ENCODE measurements at regions not wholly inside any gene's neighbourhood (a gene's known extent, or its start where the extent isn't known, plus 50 kb on each side); places are given as distances from the start of the nearest gene placed in this dataset.
"Not testable (repeated sequence)": the region's sequence is repeated elsewhere in the genome, so short reads cannot be mapped to it uniquely, and the experiment has no call there.

DNA sequence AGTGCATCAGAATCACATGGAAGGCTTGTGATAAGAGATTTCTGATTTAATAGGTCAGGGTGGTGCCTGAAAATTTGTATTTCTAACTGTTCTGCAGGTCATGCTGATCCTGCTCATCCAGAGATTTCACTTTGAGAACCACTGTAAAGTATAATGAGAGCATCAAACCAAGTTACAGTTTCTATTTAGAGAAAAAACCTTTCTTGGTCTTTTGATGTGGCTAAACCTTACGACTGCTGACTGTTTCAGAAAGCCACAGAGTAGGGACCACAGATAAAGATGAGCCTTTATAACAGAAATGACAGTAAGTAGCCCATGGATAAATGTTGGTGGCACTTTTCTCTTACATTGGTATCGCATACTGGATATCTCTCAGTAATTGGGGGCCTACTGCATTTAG lies 109.4 kb upstream of the FANCL start:
- DNase-seq, result no peak

DNA sequence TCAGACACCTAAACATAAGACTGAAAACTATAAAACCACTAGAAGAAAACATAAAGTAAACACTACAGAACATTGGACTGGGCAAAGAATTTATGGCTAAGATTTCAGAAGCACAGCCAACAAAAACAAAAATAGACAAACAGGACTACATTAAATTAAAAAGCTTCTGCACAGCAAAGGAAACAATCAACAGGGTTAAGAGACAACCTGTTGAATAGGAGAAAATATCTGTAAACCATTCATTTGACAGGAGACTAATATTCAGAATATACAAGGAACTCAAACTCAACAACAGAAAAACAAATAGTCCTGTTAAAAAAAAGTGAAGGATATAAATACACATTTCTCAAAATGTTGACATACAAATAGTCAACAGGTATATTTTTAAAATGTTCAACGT lies 106.7 kb upstream of the FANCL start:
- no peak for DNase-seq

DNA sequence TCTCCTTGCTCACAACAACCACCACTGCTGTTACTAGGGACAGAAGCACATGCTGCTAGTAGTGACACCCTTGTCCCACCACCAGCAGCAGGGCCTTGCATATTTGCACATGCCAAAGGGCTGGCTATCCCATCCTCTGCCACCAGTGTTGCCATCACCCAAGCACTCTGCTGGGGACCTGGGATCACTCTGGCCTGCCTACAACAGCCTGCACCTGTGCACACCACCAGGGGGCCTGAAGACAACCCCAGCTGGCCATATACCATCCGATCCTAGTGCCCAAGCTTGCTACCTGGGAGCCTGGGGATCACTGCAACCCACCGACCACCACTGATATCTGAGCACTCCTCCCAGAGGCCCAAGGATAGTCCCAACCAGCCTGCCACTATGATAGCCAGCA lies 99.9 kb upstream of the FANCL start:
- DNase-seq, result no peak

DNA sequence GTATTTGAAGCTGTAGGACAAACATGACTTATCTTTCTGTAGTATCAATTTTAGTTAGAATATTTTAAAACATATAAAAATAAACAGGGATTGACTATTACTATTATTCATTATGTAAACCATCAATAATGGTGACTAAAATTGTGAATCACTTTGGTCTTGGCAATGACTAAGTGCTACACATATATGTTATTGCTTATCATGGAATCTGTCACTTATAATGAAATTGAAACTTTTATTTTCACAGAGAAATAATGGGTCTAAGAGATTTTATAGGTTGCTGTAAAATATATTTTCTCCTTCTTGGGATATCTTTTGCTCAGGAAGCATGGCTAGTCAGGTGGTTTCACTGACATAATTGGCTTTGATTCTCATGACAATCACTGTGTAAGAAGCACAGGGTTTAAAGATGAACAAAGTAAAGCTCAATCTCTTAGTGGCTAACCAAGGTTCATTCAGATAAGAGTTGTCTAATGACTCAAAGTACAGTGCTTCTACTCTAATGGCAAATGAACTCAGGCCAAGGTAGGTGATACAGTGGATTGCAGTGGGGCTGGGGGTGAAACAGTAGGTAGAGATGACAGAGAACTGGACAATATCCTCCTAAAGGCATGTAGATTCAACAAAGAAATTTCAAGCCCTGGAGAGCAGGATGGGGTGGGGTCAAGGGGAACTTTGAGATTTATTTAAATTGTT lies 98.6 kb upstream of the FANCL start:
- DNase-seq, result no peak

DNA sequence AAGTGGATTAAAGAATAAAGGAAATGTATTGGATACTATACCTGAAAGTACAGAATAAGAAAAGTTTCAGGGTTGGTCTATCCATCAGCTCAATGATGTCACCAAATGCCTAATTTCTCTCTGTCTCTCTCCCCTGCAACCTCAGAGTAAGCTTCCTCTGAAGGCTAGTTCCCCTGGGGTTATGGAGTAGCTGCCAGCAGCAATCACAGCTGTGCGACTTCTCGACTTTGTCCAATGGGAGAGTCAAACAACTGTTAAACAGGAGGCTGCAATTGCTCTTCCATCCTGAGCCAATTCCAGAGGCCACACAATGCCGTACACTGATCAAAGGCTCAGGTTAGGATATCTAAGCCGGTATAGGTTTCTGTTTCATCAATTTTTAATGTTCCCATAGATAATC lies 95.3 kb upstream of the FANCL start:
- DNase-seq, result no peak

DNA sequence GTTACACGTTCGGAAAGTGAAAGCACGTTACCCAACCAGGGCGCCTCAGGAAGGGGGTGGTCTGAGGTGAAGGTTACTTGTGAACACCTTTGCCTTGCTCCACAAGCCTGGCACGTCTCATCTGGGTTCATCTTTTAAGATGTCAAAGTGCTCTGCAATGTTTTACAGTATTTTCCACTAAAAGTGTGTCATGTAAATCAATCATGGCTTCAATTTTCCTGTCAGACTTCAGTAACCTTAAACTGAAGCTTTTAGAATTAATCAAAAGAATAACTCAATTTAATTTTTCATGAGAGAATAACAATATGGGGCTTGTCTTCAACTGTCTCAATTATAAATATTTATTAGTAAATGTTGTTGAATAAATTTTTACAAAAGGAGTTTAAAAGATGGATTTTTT lies 93.3 kb upstream of the FANCL start:
- no peak for DNase-seq

DNA sequence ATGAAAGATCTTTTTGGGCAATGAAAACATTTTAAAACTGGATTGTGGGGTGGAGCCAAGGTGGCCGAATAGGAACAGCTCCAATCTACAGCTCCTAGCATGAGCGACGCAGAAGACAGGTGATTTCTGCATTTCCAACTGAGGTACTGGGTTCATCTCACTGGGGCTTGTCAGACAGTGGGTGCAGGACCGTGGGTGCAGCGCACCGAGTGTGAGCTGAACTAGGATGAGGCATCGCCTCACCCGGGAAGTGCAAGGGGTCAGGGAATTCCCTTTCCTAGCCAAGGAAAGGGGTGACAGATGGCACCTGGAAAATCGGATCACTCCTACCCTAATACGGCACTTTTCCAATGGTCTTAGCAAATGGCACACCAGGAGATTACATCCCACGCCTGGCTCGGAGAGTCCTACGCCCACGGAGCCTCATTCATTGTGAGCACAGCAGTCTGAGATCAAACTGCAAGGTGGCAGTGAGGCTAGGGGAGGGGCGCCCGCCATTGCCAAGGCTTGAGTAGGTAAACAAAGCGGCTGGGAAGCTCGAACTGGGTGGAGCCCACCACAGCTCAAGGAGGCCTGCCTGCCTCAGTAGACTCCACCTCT lies 84.3 kb upstream of the FANCL start:
- not testable (repeated sequence) for DNase-seq

DNA sequence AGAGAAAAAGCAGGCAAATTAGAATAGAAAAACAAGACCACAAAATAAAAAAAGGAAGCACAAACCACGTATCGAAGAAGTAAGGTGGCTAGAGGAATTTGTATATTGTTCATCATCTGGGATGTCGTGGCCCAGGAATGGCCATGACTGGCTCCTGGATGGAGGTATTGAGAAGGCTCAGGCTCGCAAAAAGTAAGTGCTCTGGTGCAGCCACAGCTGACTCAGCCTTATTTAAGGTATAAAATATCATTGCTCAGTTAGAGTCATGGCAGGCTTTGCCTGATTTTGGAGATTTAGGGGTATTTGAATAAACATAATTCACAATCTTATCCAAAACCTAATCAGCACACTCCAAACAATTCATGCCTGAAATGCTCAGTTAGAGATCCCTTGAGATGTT lies 78.4 kb upstream of the FANCL start:
- DNase-seq, result no peak

DNA sequence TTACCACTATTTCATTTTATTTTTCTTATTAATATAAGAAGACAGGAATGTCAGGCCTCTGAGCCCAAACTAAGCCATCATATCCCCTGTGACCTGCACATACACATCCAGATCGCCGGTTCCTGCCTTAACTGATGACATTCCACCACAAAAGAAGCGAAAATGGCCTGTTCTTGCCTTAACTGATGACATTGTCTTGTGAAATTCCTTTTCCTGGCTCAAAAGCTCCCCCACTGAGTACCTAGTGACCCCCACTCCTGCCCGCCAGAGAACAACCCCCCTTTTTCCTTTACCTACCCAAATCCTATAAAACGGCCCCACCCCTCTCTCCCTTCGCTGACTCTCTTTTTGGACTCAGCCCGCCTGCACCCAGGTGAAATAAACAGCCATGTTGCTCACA lies 77.8 kb upstream of the FANCL start:
- not testable (repeated sequence) for DNase-seq

DNA sequence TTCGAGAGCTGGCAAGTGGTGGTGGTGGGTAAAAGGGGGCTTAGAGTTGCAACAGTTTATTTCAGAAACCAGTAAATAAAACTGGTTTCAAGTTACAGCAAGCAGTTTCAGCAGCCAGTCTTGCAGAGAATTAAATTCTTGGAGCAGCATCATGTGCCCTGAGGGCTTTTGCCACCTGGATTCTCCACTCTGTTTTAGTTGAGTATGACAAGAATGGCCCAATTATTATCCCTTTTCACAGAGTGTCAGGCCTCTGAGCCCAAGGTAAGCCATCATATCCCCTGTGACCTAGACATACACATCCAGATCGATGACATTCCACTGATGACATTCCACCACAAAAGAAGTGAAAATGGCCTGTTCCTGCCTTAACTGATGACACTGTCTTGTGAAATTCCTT lies 72.8 kb upstream of the FANCL start:
- DNase-seq, result no peak

DNA sequence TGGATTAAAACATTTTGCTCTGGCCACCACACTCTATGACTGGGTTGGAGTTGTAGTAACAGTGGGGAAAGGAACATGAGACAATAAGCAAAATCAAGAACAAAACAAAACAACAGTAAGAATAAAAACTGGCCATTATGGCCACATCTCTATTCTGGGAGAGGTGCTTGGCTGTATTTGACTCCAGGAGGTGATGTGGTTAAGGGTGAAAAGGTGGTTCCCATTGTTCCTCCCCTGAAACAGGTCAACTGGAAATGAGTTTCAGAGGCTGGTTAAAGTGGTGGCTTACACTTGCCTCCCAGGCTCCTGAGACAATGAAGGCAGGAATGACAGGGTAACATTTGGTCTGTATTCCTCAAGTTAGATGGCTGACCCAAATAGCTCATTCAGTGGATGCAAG lies 67.3 kb upstream of the FANCL start:
- no peak for DNase-seq

DNA sequence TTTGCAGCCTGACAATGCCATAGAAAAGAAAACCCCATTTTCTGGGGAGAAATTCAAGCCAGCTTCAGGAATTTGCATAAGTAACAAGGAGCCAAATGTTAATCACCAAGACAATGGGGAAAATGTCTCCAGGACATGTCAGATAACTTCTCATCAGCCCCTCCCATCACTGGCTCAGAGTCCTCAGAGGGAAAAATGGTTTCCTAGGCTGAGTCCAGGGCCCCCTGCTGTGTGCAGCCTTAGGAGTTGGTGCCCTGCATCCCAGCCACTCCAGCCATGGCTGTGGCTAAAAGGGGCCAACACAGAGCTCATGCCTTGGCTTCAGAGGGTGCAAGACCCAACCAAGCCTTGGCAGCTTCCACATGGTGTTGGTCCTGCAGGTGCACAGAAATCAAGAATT lies 63.7 kb upstream of the FANCL start:
- no peak for DNase-seq

DNA sequence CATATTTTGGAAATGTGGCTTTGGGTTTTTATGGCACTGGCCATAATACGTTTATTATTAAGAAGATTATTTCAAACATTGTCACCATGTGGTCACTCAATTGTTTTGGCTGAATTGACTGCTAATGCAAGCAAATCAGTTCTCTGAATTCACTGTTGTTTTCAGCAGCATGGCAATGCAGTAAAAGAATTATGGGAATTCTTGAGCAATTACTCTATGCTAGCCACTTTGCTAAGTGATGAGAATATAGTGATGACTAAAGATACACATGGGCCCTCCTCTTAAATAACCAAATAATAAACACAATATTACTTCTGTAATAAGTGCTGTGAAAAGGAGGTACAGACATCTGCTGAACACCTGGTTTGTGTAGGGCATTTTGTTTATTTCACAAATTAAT lies 58.0 kb upstream of the FANCL start:
- no peak for DNase-seq

DNA sequence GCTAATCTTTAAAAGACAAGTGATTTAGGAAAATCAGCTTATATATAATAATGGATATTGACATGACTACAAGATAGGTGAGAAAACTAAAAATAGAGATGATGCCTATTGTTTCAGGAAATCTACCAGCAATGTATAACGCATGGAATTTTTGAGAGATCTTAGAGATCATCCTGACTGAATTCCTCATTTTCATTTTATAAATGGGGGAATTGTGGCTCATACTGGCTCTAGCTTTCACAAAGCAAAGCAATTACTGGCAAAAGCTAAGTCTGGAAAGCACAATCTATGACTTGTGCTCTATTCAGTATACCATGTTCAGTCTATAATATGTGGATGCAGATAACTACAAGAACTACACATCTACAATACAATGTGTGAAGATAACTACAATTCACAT lies 51.9 kb upstream of the FANCL start:
- DNase-seq, result no peak

DNA sequence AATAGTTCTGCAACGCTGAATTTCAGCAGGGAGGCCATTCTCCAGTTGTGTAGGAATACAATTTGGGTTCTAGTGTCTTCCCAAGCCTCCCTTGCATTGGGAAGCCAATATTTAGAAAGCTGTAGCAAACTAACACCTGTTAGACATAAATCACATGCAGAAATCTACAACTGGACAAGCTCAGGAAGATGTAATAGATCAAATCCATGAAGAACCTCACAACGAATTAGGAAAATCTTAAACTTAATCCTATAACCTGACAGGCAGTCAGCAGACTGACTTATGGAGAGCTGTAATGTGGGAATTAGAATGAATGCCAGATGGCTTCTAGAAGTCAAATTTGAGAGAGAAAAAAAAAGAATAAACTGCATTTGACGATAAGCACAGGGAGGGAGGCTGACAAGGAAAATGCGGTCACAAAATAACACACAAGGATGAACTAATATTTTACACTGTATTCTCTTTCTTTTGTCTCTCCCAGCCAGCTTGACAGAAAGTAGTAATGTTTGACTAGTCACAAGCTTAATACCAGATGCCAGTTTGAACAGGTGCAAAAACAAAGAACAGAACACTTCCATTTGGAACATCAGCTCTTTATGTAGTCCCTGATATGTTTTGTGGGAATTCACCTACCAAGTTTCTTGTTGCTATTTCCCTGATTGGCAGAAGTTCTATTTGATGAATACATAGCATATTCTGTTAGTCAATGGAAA lies 50.8 kb upstream of the FANCL start:
- DNase-seq, result no peak
